HG03442 (cell line): ENCODE measurements at regions not wholly inside any gene's neighbourhood (a gene's known extent, or its start where the extent isn't known, plus 50 kb on each side); places are given as distances from the start of the nearest gene placed in this dataset.
"Not testable (repeated sequence)": the region's sequence is repeated elsewhere in the genome, so short reads cannot be mapped to it uniquely, and the experiment has no call there.

ENCODE experiments used
- ATAC-seq: cut with Tn5 transposase; IDR thresholded peaks from one replicate; pipeline ENCODE4 v1.9.1; 2021; ENCODE audit warnings: mild to moderate bottlenecking, moderate library complexity; ENCODE audit not compliant: unreplicated experiment

GRCh38 chr20:50325215-50325614, 134.6 kb downstream of the CEBPB start:
- no peak for ATAC-seq

GRCh38 chr20:50325651-50326050, 135.0 kb downstream of the CEBPB start:
- no peak for ATAC-seq

GRCh38 chr20:50327666-50328065, 137.0 kb downstream of the CEBPB start:
- ATAC-seq = no peak

GRCh38 chr20:50328222-50328979, 137.8 kb downstream of the CEBPB start:
- no peak for ATAC-seq

- ATAC-seq = no peak
Observed at GRCh38 chr20:50328996-50329898, 138.6 kb downstream of the CEBPB start.

GRCh38 chr20:50329981-50330503, 139.4 kb downstream of the CEBPB start:
- ATAC-seq = no peak

- no peak for ATAC-seq
Observed at GRCh38 chr20:50330504-50331313, 140.1 kb downstream of the CEBPB start.

GRCh38 chr20:50331469-50332363, 141.1 kb downstream of the CEBPB start:
- no peak for ATAC-seq

GRCh38 chr20:50332491-50332980, 141.9 kb downstream of the CEBPB start:
- no peak for ATAC-seq

GRCh38 chr20:50333131-50333670, 142.6 kb downstream of the CEBPB start:
- ATAC-seq = no peak

- no peak for ATAC-seq
Observed at GRCh38 chr20:50333812-50334211, 143.2 kb downstream of the CEBPB start.

GRCh38 chr20:50334512-50334911, 143.9 kb downstream of the CEBPB start:
- ATAC-seq = not testable (repeated sequence)

GRCh38 chr20:50335105-50335504, 144.5 kb downstream of the CEBPB start:
- no peak for ATAC-seq

- no peak for ATAC-seq
Observed at GRCh38 chr20:50335866-50336265, 145.2 kb downstream of the CEBPB start.

GRCh38 chr20:50336661-50337060, 146.0 kb downstream of the CEBPB start:
- no peak for ATAC-seq

GRCh38 chr20:50337521-50338466, 147.2 kb downstream of the CEBPB start:
- ATAC-seq = no peak

- peak; percentile 65 for ATAC-seq
Observed at GRCh38 chr20:50338479-50339391, 148.1 kb downstream of the CEBPB start.
